ENCODE measurements at regions not wholly inside any gene's neighbourhood (a gene's known extent, or its start where the extent isn't known, plus 50 kb on each side); places are given as distances from the start of the nearest gene placed in this dataset.
"Not testable (repeated sequence)": the region's sequence is repeated elsewhere in the genome, so short reads cannot be mapped to it uniquely, and the experiment has no call there.

DNA sequence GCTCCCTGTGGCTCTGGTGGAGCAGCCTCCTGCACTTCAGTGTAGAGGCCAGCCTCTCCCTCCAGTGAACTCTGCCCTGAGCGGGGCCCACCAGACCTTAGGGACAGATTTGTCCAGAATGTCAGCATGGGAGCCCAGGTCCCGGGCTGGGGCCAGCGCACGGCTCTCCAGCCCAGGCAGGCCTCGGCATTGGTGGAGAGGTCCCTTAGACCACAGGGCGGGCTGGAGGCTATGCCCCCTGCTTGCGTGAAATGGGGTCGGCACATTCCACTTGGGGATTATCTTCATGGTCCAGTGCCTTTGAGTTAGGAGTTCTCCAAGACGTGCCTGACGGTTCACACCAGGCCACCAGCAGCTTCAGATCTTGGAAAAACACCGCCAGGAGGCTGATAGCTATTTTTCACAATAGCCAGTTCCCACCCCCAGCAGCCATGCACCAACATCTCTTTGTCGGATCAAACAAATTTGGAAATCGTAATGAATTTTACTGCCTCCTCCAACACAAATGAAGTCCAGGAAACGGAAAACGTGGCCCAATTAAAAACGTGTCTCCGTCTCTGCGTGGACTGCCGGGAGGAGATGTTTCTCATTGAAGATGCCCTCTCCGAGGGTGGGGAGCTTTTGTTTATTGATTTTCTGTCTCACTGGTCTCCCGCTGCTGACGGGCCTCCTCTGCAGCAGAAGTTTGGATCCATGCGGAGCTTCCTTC is 110.0 kb upstream of the CIBAR2 start:
- DNase-seq: no peak

DNA sequence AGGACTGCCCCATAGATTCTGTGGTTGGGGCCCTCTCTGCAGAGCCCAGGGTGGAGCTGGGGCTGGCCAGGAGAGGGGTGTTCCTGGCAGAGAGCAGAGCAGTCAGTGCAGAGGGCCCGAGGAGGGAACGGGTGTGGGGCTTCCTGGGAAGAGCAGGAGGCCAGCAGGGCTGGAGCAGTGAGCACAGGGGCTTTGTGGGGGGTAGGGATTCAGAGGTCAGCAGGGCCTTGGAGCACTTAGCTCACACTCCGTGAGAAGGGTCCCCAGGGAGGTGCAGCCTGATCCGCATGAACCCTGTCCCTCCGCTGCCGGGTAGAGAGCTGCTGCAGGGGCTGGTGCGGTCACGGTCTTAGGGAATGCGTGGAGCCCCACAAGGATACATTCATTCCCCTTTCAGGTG is 113.0 kb upstream of the CIBAR2 start:
- DNase-seq: no peak

DNA sequence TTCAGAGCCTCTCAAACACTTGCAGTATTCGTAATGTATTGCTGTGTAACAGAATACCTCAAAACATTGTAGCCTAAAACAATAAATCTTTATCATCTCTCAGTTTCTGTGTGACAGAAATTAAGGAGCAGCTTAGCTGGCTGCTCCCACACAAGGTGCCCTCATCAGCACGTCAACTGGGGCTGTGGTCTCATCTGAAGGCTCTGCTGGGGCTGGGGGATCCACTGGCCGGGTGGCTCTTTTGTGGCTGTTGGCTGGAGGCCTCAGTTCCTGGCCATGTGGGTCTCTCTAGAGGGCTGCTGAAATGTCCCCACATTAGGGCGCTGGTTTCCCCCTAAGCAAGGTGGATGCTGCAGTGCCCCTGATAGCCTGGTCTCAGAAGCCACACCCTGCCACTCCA is 113.4 kb upstream of the CIBAR2 start:
- DNase-seq: no peak

DNA sequence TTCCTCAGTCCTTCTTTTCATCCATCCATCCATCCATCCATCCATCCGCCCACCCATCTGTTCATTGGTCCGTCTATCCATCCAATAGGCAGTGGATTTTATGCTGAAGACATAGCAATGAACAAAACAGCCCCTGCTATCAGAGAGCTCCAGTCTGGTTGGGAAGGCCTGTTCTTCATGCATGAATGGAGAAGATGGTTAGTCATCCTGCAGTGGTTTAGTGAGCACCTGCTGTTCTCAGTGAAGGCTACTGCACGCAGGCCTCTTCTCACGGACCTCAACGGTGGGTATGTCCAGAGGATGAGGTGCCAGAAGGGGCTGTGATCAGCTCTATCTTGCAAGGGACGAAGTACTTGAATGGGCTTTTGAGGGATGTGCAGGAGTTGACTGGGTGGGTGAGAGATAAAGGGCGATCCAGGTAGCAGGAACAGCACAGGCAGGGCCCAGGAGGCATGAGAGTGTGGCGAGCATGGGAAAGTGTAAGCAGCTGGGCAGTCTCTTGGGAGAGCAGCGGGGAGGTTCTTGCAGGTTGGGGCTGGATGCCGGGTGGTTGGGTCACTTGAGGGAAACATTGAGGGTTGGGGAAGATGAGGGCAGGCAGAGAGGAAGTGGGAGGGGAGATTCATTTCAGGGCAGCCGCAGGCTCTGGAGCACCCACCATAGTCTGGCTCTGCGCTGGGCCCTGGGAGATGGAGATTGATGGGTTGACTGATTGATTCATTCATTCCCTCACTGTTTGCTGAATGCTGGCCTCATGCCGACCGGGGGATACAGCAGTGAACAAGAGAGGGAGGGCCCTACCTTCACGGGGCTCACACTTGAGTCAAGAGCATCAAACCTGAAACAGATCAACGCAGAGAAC is 115.0 kb upstream of the CIBAR2 start:
- DNase-seq: no peak

DNA sequence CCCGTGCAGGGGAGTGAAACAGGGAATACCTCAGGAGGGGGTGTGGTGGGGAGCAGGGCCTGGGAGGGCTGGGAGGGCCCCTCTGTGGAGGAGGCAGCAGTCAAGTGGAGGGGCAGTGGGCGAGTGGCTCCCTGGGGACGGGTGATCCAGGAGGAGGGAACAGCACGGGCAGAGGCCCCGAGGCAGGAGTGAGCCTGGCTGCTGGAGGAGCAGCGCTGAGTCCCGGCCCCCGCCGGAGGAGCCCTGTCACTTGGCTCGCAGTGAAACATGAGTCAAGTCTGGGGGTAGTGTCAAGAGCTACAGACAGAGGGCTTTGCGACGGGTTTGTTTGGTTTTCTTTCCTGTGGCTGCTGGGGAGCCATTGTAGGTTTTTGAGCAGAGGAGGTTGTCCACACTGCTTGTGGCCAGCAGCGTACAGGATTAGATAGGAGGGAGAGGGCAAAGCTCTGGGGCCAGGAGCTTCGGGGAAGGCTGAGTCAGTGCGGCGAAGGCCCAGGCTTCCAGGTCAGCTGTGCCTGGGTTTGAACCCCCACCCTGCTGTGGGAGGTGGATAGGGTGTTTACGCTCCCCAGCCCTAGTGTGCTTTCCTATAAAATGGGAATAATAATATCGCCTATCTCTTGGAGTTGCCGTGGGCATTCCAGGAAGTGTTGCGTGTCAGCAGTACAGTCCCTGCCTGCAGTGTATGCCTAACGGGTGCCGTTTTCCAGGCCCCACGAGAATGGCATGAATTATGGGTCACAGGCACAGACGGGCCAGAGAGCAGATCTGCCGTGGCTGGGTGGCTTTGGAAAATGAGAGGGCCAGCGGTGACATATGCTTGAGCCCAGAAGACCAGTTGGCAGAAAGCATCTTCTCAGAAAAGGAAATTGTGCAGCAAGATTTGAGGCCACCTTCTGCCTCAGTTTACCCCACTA is 115.9 kb upstream of the CIBAR2 start:
- peak; percentile 31 for DNase-seq

DNA sequence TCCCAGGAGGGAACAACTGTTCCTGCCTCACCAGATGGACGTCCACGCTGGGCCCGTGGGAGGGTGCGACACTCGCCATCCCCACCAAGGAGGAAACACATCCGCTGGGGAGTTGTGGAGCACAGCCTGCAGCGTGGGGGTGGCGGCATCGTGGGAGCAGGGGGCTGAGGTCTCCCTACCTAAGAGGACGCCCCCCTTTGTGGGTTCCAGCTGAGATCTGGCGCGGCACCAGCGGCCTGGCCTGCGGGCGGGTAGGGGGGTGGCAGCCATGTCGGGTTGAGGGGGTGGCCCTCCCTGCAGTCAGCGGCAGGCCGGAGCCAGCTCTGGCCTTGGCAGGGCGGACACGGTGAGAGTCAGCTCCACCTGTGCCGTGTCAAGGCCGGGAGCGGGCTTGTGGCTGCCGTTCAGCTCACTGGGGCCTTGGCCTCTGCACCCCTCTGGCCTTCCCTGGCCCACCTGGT is 116.7 kb upstream of the CIBAR2 start:
- no peak for DNase-seq

DNA sequence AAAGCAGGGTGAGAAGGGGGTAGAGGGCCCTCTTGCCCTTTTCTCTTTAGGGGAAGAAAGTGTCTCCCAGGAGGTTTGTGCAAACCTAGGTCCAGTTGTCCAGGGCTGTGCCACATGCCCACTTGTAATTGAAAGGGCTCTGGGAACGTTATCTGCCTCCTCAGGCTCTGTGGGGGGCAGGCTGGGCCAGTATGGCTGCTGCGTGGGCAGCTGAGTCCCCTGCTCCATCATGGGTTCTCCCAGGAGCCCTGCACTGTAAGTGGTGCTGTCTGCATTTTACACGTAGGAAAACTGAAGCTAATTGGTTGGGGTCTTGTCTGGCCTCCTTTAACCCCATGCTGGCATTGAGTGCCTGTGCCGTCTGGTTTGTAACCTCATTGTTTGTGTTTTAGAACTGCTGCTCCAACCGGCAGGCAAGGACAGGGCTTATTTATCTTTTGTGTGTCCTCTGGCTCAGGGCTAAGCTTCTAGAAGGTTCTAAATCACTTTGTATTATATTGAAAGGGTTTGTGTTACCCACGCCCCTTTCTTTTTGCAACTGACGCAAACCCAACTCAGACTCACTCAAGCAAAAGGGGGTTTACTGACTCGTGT is 117.7 kb upstream of the CIBAR2 start:
- DNase-seq: no peak

DNA sequence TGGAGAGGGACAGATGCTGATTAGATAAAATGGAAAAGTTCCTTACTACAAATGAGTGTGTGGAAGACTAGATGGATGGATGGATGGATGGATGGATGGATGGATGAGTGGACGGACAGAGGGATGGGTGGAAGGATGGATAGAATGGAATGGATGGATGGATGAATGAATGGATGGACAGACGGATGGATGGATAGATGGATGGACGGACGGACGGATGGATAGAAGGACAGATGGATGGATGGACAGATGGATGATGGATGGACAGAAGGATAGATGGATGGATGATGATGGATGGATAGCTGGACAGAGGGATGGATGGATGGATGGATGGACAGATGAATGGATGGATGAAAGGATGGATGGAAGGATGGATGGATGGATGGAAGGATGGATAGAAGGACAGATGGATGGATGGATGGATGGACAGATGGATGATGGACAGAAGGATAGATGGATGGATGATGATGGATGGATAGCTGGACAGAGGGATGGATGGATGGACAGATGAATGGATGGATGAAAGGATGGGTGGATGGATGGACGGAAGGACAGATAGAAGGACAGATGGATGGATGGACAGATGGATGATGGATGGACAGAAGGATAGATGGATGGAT is 118.6 kb upstream of the CIBAR2 start:
- not testable (repeated sequence) for DNase-seq

DNA sequence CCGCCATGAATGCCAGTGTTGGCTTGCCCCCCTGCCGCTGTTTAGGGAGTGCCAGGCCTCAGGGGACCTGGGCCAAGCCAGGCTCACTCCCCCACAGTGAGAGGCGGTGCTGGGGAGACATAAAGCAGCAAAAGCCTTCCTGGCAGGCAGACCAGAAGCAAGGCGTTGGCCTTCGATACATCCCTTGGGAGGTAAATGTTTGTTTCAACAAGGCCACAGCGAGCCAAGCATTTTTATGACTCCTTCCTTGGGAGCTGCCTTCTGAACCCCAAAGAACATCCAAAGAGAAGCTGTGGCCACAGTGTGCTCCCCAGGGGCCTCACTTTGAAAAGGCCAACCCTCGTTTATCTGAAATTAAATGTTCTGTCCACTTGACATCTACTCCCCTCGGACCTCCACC is 119.7 kb upstream of the CIBAR2 start:
- DNase-seq: peak; percentile 17

DNA sequence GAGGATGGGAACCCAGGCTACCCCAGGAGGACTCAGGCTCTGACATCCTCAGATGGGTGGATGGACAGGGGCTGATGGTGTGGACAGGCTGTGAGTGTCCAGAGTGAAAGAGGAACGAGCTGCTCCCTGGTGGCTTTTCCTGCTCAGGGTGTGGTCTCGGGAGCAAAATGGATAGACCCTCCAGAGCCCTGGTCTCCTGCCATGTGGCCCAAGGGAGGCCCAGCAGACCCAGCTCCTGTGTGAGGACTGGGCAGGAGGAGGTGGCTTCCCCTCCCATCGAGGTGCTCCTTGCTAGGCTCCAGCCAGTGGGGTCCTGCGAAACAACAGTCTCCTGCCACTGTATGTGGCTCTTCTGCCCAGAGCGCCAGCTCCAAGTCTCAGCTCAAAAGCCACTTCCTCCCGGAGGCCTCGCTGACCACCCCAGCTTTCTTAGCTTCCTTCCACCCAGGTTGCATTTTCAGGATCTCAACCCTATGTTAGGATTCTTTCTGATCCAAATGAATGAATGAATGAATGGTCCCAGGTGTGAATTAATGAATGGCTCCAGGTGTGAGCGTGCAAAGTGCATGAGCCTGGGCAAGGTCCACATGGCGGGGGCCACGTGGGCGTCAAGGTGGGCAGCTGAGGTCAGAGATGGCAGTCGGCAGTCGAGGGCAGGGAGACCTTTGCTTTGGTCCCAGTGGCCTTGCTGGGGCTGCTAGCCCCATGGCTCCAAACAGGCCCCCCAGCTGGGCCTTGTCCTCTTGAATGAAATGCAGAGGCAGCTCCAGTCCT is 120.3 kb upstream of the CIBAR2 start:
- no peak for DNase-seq

DNA sequence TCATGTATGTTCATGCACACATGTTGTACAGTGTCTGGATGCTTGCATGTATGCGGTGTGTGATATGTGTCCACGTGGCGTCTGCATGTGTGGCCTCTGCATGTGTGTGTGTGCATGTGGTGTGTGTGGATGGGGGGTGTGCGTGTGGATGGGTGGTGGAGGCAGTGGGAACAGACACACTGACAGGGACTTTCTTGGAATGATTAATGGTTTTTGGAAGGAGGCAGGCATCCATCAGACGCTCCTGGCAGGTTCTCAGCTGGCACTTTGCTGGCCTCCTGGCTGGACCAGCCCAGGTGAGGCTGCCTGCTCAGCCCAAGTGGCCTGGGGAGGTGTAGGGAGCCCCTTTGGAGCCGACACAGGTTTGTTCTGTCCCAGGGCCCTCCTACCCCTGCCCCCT is 121.2 kb upstream of the CIBAR2 start:
- no peak for DNase-seq

DNA sequence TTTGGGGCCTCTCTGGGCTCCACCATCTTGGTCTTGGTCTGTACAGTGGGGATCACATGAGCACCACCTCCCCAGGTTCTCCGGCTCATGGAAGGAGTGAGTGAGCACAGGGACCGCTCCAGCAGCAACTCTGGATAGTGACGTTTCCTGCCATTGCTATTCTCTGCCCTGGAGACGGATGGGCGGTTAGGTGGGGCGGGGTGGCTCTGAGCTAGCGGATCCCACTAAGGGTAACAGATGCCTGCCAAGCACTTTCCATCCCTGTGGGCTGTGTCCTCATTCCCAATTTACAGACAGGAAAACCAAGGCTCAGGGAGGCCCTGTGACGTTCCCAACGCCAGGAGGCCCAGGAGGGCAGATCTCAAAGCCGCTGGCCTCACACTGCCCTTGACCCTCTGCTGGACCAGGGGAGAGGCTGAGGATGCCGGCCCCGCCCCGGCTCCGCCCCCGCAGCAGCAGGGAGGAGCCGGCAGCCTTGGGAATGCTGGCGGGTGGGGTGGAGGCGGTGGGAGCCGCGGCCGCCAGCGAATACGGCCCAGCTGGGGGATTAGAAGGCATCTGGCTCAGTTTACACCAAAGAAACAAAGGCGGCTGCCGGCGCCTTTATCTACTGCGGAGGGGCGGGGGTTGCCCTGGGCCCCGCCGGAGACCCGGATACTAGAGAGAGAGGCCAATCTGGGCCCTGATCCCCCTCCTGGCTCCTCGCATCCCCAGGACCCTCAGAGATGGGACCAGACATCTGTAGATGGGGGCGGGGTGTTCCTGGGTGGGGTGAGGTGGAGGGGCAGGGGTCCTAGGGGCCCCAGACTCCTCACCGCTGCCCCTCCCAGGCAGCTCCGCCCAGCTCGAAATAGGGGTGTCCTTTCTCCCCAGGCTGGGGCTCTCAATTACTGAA is 122.3 kb upstream of the CIBAR2 start:
- DNase-seq: no peak

DNA sequence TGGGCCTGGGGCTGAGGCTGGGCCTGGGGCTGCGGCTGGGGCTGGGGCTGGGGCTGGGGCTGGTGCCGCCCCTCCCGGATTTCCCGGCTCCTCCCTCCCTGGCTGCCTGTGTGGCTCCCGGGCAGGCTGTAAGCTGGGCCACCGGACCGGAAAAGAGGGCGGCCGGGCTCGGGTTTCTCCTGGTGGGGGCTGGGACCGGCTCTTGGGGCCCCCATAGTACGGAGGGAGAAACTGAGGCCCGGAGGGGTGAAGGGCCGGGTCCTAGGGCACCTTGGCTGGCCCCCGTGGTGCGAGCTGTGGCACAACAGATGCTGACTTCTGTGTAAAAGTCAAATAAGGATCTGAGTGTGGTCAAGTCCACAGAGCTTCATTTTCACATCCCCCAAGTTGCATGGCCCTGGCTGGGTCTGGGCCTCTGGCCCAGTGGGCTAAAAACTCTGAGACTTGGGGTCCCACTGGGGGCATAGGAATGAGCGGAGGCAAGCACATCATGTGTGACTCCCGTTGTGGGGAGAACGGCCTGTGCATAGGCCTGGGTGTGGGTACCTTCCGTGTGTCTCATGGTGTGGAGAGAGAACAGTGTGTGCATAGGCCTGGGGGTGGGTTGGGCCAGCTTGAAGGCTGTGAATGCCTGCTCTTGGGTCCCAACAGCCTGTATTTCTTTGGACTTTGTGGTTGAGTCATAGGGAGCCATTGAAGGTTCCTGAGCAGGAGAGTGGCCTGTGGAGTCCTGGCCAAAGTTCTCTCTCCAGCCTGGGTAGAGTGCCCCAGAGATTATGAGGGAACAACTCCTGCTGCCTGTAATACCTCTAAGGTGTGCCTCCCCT is 123.9 kb upstream of the CIBAR2 start:
- no peak for DNase-seq

DNA sequence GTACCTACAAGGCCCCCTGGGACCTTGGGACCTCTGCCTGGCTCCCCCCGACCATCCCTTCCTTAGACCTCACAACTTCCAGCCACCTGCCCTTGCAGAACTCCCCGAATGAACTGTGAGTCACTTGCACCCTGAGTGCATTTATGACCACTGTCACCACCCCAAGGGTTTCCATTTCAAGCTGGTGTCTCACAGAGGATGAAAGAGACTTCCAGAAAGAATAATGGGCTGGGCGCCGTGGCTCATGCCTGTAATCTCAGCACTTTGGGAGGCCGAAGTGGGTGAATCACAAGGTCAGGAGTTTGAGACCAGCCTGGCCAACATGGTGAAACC is 124.5 kb upstream of the CIBAR2 start:
- no peak for DNase-seq

DNA sequence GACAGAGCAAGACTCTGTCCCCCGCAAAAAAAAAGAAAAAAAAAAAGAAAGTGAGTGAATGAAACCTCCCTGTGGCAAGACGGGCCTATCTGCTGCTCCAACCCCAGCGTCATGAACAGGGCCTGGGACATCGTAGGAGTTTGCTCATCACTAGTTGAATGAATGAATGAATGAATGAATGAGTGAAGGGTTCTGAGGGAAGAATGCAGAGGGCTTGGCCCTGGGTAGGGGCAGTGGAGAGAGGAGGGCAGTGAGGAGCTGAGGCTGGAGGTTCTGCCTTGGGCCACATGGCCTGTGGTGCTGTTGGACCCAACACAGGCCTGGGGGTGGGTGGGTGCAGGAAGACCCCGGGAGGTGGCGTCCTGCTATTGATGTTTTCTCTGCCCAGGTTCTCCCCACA is 125.5 kb upstream of the CIBAR2 start:
- DNase-seq: no peak

DNA sequence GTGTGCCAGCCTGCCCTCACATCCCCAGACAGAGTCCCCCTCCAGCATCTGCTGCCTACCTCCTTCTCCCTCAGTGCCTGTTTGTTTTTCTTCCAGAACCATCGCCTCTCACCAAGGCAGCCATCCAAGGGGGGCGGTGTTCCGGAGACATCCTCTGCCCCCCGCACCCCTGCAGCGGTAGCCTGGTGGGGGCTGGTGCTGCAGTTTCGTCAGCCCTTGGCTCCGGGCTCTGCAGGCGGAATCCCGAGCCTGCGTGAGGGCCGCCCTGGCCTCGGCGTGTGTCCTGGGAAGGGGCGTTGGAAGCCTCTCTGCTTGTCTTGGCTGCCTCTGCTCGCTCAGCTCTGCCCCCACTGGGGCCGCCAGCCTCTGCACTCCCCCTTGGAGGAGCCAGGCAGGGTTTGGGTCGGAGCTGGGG is 126.0 kb upstream of the CIBAR2 start:
- DNase-seq: no peak

DNA sequence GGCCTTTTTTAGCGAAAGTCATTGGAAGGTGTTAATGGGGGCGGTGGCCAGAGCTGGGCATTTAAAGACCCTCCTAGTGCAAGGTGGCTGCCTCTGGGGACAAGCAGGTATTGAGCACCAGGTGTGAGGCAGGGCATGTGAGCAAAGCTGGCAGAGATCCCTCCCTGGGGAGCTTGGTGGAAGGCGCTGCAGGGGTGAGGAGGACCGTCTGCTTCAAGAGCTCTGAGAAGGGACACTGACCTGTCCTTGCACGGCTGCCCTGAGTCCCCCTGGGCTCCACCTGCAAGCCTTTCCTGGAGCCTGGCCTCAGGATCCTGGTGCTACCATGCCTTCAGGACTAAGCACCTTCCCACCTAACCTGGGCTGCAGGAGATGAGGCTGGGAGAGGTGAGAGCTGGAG is 127.0 kb upstream of the CIBAR2 start:
- DNase-seq: no peak

DNA sequence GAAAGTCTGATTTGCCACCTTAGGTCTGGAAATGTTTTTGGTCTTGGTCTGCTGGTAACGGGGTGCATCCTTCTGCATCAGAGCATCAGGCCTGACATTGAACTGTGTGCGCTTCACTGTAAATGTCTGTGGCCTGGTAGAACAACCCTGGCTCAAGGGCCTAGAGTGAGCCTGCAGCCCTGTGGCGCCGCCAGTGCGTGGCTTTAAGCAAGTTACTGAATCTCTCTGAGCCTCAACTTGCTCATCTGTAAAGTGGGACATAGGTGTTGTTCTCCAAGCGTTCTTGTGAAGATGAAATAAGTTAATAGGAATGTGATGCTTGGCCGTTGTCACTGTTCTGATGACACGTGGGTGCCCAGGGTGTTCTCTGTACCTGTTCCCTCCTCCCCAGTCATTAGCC is 127.6 kb upstream of the CIBAR2 start:
- DNase-seq: no peak
